ENCODE measurements at regions not wholly inside any gene's neighbourhood (a gene's known extent, or its start where the extent isn't known, plus 50 kb on each side); places are given as distances from the start of the nearest gene placed in this dataset.
"Not testable (repeated sequence)": the region's sequence is repeated elsewhere in the genome, so short reads cannot be mapped to it uniquely, and the experiment has no call there.

GRCh38 chr10:2900530-2900929 lies 166.8 kb upstream of the PFKP start:
- 71% methylated on average over 3 of the region's 6 CpGs; no CpG with 5 or more reads in 1 of the 2 donors for WGBS, 2 donors (ENCODE audit: low coverage in 1 of 2)
- no peak for ATAC-seq
- H3K4me3 ChIP-seq: no peak overlapping the region

GRCh38 chr10:2899246-2899951 lies 167.9 kb upstream of the PFKP start:
- no peaks in the 10 kb centered on the region for H3K9me3 ChIP-seq
- no peak overlapping the region for H3K27ac ChIP-seq
- H3K4me1 ChIP-seq: no peaks in the 10 kb centered on the region
- H3K4me3 ChIP-seq: no peak overlapping the region
- 69 to 80% methylated on average over 6 to 13 of the region's 19 CpGs for WGBS, 2 donors (ENCODE audit: low coverage in 1 of 2)
- peaks cover 12% of the 10 kb centered on the region for H3K27me3 ChIP-seq
- no peaks in the 10 kb centered on the region for H3K36me3 ChIP-seq
- no peak for ATAC-seq
- no peak for TF ChIP-seq CTCF (IDR thresholded peaks at IDR 0.05)
- TF ChIP-seq EP300 (IDR thresholded peaks at IDR 0.05): no peak
- TF ChIP-seq POLR2A (IDR thresholded peaks at IDR 0.05): no peak
- no peak for TF ChIP-seq POLR2AphosphoS5 (IDR thresholded peaks at IDR 0.05)

More at GRCh38 chr10:2900530-2900929, 166.8 kb upstream of the PFKP start:
- TF ChIP-seq POLR2AphosphoS5 (IDR thresholded peaks at IDR 0.05) (no peak), CTCF (IDR thresholded peaks at IDR 0.05) (no peak), POLR2A (IDR thresholded peaks at IDR 0.05) (no peak), EP300 (IDR thresholded peaks at IDR 0.05) (no peak)
- Histone ChIP-seq H3K36me3 (no peaks in the 10 kb centered on the region), H3K9me3 (no peaks in the 10 kb centered on the region), H3K27me3 (peaks cover 12% of the 10 kb centered on the region), H3K4me1 (no peaks in the 10 kb centered on the region), H3K27ac (no peak overlapping the region)

GRCh38 chr10:2898509-2898860 lies 168.9 kb upstream of the PFKP start:
- Histone ChIP-seq H3K9me3 (no peaks in the 10 kb centered on the region), H3K4me1 (no peaks in the 10 kb centered on the region), H3K4me3 (no peak overlapping the region), H3K36me3 (no peaks in the 10 kb centered on the region), H3K27me3 (peaks cover 11% of the 10 kb centered on the region), H3K27ac (no peak overlapping the region)
- no peak for TF ChIP-seq POLR2AphosphoS5 (IDR thresholded peaks at IDR 0.05)
- TF ChIP-seq EP300 (IDR thresholded peaks at IDR 0.05): no peak
- TF ChIP-seq POLR2A (IDR thresholded peaks at IDR 0.05): no peak
- no peak for TF ChIP-seq CTCF (IDR thresholded peaks at IDR 0.05)
- 80% methylated on average over 1 of the region's 6 CpGs; no CpG with 5 or more reads in 1 of the 2 donors for WGBS, 2 donors (ENCODE audit: low coverage in 1 of 2)
- ATAC-seq: no peak

GRCh38 chr10:2897619-2898508 lies 169.5 kb upstream of the PFKP start:
- no peak for ATAC-seq

GRCh38 chr10:2896334-2896733 lies 171.0 kb upstream of the PFKP start:
- not testable (repeated sequence) for H3K27me3 ChIP-seq, ATAC-seq, H3K4me1 ChIP-seq, H3K36me3 ChIP-seq, H3K9me3 ChIP-seq, H3K27ac ChIP-seq, H3K4me3 ChIP-seq
- WGBS, 2 donors (ENCODE audit: low coverage in 1 of 2): 92% methylated on average over 1 of the region's 1 CpG; no CpG with 5 or more reads in 1 of the 2 donors

More at GRCh38 chr10:2897619-2898508, 169.5 kb upstream of the PFKP start:
- Histone ChIP-seq H3K4me1 (no peaks in the 10 kb centered on the region), H3K4me3 (no peak overlapping the region), H3K9me3 (no peaks in the 10 kb centered on the region), H3K27me3 (peaks cover 4% of the 10 kb centered on the region), H3K27ac (no peak overlapping the region), H3K36me3 (no peaks in the 10 kb centered on the region)
- TF ChIP-seq POLR2A (IDR thresholded peaks at IDR 0.05) (no peak), POLR2AphosphoS5 (IDR thresholded peaks at IDR 0.05) (no peak), CTCF (IDR thresholded peaks at IDR 0.05) (no peak), EP300 (IDR thresholded peaks at IDR 0.05) (no peak)
- WGBS, 2 donors (ENCODE audit: low coverage in 1 of 2): 47 to 75% methylated on average over 3 to 12 of the region's 13 CpGs
